Activated T-cell treated with anti-CD3 and anti-CD28 coated beads for 4 hours (primary cell): ENCODE measurements at regions not wholly inside any gene's neighbourhood (a gene's known extent, or its start where the extent isn't known, plus 50 kb on each side); places are given as distances from the start of the nearest gene placed in this dataset.
"Not testable (repeated sequence)": the region's sequence is repeated elsewhere in the genome, so short reads cannot be mapped to it uniquely, and the experiment has no call there.

Experiments used
- DNase-seq: peaks from one replicate; pipeline ENCODE4 v3.0.0-alpha.2; 2020

DNA sequence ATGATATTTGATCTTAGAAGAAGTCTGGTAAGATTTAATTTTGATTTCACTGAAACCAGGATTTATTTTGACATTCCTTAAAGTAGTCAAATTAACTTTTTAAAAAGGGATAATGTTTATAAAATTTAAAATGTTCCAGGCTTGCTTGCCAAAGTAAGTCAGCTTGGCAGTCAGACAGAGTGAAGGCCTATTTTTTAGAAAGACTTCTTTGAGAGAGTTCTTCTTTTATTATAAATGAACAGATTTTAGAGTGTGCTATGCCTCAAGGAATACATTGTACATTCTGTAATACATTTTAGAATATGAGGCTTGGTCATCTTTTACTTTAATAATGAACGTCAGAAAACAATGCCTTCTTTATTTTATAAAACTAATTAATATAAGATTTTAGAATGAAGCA lies 138.7 kb downstream of the DISP1 start:
- DNase-seq = no peak

DNA sequence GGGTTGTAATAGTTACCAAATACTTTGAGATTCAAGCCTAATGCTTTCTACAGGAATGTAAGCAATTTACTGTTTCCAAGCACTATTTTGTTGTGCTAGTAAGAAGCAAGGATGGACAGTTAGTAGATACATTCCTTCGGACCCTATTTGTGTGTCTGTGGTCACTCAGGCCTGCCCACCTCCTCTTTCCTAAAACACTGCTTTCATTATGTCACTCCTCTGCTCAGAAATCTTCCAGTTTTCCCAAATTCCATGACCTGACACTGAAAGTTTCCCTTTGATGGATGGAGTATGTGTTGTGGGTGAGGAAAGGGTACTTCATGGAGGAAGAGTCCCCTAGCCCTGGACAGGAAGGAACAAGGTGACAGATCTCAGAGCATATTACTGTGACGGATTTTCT lies 141.1 kb downstream of the DISP1 start:
- DNase-seq = no peak

- no peak for DNase-seq
These were observed 141.8 kb downstream of the DISP1 start for GRCh38 chr1:222956601-222957000.

DNA sequence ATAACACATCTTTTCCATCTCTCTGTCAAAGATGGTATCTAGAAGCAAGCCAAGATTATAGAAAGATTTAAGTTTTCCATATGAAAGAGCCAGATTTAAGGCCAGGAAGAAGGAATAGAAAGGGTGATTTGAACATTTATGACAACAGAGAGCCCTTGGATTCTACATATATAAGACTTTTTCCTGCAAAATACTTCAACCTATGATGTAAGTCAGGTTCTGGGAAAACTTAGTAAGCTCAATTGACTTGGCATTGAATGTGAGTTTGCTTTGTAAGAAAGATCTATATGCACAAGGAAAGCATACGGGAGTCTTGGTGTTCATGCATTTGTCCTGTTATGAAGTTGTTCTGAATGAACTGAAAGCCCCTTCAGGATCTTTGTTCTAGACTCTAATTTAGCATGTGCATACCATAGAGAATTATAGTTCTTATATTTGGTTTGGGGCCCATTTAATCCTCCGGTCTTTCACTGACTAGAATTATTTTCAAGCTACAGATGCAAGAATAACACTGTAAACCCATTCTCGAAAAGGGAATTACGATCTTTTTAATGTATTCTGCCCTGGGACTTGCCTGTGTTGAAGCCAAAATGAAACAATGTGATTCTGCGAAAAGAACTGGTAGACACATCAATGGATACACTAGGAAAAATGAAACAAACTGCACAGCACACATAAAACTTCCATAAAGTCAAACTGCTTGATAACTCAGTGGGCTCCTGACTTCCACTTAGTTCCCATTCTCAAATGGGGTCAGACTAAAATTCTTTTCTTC lies 152.8 kb downstream of the DISP1 start:
- no peak for DNase-seq

DNA sequence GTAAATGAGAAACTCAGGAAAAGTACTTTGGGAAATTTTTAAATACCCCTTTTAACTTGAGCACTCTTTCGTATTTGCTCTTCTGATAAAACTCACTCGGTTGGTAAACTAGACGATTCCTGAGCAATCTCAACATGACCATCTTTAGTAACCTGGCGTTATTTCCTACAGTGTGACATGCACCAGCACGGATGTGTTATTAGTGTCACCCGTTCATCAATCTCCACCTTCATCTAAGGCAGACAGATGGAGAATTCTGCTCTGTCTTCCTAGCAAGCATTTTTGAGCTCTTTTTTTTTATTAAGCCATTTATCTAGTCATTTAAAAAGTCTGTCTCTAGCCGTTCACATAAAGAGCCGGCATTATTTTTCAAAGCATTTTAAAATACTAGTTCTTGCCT lies 155.2 kb downstream of the DISP1 start:
- DNase-seq = no peak

GRCh38 chr1:222970711-222971110 lies 155.9 kb downstream of the DISP1 start:
- DNase-seq = no peak

GRCh38 chr1:222971146-222971545 lies 156.3 kb downstream of the DISP1 start:
- no peak for DNase-seq

- no peak for DNase-seq
These were observed 158.7 kb downstream of the DISP1 start for GRCh38 chr1:222973561-222973960.

DNA sequence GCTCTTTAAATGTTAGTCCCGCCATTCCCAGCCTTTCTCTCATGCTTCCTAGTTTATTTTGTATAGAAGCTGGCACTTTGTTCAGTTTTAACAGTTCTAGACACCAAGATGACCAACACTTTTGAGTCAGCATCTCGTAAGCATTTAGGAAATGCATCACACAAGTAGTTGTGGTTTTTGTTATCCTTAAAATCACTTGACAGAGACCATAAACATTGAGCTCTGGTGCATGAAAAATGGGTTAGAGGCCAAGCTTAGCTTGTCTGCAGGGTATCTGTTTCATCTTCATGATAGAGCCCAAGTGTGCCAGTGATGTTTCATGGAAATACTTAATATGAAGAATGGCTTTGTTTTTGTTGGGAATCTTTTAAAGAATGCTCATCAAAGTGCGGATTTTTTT lies 159.7 kb downstream of the DISP1 start:
- DNase-seq = no peak

GRCh38 chr1:222975472-222976122 lies 160.8 kb downstream of the DISP1 start:
- DNase-seq = no peak

DNA sequence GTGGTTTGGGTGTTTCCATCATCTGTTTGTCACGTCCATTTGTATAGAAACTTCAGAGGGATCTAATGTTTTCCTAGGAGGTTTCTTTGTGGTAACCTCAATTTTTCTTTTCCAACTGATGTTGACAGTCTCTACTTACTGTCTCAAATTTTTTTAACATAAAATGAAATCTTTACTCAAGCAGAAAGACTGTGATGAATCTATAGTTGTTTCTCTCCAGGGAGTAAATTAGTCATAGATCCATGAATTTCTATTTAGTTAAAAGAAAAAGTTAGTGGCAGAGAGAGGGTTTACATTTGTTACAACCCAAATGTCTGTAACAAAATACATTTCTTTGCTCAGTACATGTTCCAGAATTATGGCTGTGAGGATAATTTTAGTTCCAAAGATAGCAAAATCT lies 161.6 kb downstream of the DISP1 start:
- DNase-seq = no peak

DNA sequence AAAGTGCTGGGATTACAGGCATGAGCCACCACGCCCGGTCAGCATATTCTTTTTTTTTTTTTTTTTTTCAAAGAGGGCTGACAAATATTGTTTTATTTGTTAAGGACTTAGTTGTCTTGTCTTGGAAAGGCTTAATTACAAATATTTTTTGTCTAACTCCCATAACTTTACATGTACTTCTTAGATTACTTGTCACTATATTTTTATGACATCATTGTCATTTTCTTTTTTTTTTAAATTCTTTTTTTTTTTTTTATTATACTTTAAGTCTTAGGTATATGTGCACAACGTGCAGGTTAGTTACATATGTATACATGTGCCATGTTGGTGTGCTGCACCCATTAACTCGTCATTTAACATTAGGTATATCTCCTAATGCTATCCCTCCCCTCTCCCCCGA lies 162.5 kb downstream of the DISP1 start:
- not testable (repeated sequence) for DNase-seq

- no peak for DNase-seq
These were observed 163.5 kb downstream of the TLR5 start for GRCh38 chr1:222979561-222979960.

- DNase-seq = no peak
These were observed 155.4 kb downstream of the TLR5 start for GRCh38 chr1:222987674-222988076.

DNA sequence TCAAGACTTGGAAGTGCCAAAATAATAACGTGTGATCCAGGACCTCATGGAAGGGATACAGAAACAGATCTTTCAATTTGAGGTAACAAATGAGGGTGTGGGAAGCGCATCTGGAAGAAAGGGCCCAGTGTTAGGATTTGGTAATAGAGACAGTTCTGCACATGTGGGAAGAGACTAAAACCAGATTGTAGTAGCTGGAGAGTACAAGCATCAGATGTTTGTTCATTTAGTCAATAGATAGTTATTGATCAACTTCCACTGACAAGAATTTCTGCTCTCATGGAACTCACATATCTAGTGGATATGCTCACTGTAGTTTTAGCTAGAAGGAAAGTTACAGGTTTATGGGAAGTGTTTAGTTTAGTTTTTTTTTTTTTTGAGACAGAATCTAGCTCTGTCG lies 153.6 kb downstream of the TLR5 start:
- no peak for DNase-seq

- no peak for DNase-seq
These were observed 151.9 kb downstream of the TLR5 start for GRCh38 chr1:222991177-222991576.

DNA sequence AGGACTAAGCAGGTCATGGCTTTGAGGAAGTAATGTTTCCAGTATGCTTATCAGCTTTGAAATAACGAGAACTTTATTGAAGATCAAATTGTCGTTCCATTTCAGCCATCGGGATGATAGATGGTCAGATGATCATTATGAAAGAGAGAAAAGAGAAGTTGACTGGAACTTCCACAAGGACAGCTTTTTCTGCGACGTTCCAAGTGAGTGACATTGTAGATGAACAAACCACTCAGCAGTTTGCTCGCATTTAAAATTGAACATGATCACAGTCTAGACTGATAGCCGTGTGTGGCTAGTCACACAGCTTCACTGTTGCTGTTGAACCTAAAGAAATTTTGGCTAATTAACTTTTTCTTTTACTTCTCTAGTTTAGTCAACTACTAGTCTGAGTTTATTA lies 151.1 kb downstream of the TLR5 start:
- DNase-seq = no peak

DNA sequence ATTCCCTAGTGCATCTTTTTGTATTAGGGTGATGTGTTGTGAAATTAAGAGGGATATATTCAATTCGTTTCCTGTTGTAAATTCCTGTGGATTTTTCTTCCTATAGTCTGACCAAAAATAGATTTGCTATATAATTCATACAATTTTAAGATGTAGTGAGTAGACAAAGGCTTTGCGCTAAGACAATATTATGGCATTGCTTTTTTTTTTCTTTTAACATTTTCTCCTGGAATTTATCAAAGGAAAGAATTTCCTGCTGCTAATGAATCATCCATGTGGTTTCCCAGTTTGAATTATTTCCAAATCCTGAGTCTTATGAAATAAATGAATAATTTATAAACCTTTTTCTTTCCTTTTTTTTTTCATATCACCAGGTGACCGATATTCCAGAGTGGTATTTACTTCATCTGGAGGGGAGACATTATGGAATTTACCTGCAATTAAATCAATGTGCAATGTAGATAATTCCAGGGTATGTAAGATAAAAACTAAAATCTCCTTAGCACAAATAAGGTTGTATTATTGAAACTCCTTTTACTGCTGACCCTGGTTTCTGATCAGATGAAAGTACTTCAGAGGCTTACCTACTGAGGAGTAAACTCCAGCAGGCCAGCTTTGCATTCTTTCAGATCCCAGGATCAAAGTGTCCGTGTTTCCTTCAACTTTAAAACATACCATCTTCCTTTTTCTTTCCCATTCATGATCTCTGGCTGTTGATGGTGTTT lies 148.4 kb downstream of the TLR5 start:
- DNase-seq = no peak

DNA sequence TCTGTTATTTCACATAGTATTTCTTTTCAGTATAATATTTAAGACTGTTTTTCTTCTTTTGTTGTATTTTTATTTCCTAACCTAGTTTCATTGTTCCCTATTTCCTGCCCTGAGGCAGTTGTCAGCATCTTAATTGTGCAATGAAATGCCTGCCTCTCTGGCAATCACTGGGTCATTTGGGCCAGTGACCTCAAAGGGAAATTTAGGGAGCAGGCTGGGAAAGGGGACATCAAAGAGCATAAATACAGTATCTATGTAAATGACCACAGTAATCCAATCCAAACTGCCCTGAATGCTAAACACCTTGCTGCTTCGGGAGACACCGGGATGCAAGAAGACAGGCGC lies 147.8 kb downstream of the TLR5 start:
- no peak for DNase-seq

DNA sequence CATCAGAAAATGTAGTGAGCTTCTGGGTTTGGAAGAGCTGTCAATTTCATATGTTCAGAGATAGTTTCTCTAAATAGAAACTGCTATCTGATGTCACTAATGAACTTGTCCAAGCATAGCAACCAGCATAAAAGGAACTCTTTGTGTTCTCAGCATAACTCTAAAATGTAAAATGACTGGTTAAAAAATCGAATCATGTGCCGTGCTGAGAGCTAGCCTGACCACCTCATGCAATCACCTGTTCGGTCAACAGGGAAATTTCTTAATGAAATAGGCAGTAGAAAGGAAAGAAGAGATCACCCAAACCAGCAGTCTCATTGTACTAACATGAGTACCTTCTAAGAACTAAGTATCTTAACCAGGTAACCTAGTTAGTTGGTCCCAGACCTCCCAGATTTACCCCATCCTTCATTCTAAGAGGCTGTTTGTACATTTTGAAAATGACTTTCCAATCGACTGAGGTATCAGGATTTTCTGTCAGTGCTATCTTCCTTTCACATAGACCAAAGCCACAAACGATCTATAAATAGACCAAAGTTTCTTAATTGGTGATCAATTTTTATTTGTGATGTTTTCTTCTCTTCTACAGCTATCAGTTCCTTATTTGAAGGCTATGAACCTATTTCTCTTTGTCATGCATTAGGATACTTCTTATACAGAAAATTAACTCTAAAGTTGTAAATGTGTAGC lies 147.3 kb downstream of the TLR5 start:
- no peak for DNase-seq

- DNase-seq = no peak
These were observed 146.6 kb downstream of the TLR5 start for GRCh38 chr1:222996310-222996975.

GRCh38 chr1:223000632-223001031 lies 142.4 kb downstream of the TLR5 start:
- no peak for DNase-seq
